Mammary epithelial cell (primary cell): ENCODE measurements at regions not wholly inside any gene's neighbourhood (a gene's known extent, or its start where the extent isn't known, plus 50 kb on each side); places are given as distances from the start of the nearest gene placed in this dataset.

Experiments
- EZH2 ChIP-seq: IDR thresholded peaks from 2 replicates; pipeline ENCODE4 v1.6.1; 2012; ENCODE audit warnings: low read length, inconsistent platforms, borderline replicate concordance
- TF ChIP-seq, protein P1 (sequence below), 2 donors: IDR thresholded peaks in 1 of 2; conservative IDR thresholded peaks in 1 of 2; 2 replicates each; pipeline ENCODE4 v1.5.1; 2011 to 2012; ENCODE audit warnings: inconsistent platforms in 2 of 2, low read length in 2 of 2, mild to moderate bottlenecking in 2 of 2, control low read depth in 1 of 2, low read depth in 1 of 2; ENCODE audit not compliant: insufficient read depth in 1 of 2; ENCODE audit errors: extremely low read depth in 1 of 2

DNA sequence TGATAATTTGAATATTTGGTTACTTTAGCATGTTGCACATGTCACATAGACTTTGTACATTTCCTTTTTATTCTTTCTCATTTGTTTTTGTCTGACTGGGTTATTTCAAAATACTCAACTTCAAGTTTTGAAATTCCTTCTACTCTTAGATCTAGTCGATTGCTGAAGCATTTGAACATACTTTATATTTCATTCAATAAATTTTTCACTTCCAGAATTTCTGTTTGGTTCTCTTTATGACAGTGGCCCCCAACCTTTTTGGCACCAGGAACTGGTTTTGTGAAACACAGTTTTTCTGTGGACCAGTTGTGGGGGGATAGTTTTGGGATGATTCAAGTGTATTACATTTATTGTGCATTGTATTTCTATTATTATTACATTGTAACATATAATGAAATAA is 119.8 kb downstream of the COX7C start:
- TF ChIP-seq, protein P1, sequence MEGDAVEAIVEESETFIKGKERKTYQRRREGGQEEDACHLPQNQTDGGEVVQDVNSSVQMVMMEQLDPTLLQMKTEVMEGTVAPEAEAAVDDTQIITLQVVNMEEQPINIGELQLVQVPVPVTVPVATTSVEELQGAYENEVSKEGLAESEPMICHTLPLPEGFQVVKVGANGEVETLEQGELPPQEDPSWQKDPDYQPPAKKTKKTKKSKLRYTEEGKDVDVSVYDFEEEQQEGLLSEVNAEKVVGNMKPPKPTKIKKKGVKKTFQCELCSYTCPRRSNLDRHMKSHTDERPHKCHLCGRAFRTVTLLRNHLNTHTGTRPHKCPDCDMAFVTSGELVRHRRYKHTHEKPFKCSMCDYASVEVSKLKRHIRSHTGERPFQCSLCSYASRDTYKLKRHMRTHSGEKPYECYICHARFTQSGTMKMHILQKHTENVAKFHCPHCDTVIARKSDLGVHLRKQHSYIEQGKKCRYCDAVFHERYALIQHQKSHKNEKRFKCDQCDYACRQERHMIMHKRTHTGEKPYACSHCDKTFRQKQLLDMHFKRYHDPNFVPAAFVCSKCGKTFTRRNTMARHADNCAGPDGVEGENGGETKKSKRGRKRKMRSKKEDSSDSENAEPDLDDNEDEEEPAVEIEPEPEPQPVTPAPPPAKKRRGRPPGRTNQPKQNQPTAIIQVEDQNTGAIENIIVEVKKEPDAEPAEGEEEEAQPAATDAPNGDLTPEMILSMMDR (conservative IDR thresholded peaks at IDR 0.05 in 1 of 2, IDR thresholded peaks at IDR 0.05 in 1 of 2; ENCODE audit: extremely low read depth in 1 of 2, insufficient read depth in 1 of 2, low read depth in 1 of 2, low read length in 2 of 2): no peak
- no peak for TF ChIP-seq EZH2
